NCI-H2227 (cell line): ENCODE measurements at regions not wholly inside any gene's neighbourhood (a gene's known extent, or its start where the extent isn't known, plus 50 kb on each side); places are given as distances from the start of the nearest gene placed in this dataset.
"Not testable (repeated sequence)": the region's sequence is repeated elsewhere in the genome, so short reads cannot be mapped to it uniquely, and the experiment has no call there.

Experiments used
- DNase-seq: peaks from one replicate; lab custom pipeline; 2025; ENCODE audit not compliant: unreplicated experiment; lab: John Stamatoyannopoulos, UW

DNA sequence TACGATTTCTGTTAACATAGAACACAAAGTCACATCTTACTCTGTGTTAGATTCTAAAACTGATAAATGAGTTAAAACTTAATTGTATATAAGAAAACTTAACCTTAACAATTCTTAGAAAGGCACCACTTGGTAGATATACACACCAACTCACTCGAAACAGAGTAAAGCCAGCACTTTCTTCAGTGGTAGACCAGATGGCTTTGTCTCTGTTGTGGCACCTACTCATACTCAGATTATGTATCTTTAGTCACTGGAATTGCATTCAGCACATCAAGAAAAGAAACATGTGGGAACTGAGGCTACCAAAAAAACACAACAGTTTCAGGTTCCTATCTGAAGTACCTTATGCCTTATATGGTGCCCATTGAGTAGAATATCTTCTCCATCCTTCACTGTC, 192.5 kb downstream of the ZNF608 start:
- no peak for DNase-seq

DNA sequence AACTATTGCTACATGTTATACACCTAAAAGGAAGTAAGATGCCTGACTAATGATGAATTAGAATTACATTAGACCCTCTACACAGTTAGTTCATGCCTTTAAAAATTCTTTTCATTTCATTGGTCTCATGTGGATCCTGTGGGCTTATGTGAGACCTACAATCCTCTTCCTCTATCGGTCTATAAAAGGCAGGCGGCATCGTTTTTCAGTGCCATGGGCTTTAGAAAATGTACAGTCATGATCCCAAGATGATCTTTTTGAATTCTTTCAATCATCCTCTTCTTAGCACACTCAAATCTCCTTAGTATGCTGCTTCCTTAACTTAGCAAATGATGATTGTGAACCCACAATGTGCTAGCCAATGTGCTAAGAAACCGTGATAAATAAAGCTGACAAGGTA, 193.9 kb downstream of the ZNF608 start:
- no peak for DNase-seq

DNA sequence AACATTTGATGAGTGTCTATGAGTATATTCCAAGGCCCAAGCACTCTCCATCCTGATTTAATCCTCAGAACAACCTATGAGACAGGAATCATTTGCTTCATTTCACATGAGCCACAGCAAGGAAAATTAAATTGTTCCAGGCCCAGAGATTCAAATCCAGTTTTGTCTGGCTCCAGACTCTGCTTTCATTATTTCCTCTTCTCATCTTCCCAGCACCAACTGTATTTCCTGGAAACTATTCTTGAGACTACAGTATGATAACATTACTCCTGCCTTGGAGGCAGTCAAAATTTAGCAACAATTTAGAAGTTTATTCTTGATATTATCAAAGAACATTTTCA, 194.5 kb downstream of the ZNF608 start:
- no peak for DNase-seq

DNA sequence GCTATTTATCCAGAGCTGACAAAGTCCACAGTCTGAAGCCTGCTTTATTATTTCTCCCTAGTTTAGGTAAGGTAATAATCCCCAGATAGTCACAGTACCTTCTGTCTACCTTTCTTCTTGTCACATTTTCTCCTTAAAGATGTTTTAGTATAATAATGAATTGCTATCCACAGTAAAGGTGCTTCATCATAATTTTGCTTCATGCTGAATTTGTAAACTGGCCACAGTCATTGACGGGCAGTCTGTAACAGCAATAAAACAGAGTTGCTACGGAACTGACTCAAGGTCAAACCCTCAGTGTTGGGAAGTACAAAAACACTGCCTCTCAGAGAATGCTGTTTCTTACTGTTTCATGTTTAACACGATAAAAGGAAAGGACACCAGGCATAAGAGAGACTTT, 195.7 kb downstream of the ZNF608 start:
- no peak for DNase-seq

DNA sequence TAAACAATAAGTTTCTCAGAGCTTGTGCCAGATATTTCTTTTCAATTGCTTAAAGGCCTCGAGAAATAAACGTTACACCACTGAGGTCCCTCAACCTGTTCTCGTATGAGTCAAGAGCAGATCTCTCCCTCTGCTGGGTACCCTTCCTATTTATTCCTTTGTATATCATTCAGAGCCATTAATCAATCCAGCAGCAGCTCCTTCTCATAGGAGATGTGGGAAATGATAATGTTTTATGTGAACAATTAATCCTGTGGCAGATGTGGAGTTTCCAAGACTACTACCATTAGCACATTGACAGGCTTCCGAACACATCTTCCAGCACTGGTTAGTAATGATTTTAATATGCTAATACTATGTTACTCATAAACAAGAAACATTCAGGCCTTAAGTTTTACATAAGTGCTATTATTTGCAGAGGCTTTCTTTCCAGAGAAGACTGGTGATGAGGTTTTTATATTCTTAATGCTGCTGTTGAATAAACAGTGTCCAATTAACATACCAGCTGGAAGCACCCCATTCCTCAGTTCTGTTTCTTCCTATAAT, 196.5 kb downstream of the ZNF608 start:
- DNase-seq: no peak

DNA sequence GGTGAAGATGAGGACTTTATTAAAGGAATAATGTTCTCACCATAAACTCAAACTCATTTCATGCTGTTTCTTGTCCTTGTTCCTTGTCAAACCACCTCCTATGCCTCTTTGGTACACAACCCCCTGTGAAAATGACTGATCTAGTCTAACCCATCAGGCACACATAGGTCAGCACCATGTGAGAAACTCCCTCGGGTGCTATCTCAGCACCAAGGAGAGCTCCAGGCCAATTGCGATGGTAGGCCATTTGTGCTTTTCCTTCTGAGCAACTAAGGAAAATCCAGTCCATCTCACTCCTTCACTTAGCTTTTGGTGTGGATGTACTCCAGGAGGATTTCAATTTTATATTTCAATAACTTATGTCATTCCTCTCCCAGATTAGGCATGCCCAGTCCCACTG, 199.8 kb downstream of the ZNF608 start:
- no peak for DNase-seq

DNA sequence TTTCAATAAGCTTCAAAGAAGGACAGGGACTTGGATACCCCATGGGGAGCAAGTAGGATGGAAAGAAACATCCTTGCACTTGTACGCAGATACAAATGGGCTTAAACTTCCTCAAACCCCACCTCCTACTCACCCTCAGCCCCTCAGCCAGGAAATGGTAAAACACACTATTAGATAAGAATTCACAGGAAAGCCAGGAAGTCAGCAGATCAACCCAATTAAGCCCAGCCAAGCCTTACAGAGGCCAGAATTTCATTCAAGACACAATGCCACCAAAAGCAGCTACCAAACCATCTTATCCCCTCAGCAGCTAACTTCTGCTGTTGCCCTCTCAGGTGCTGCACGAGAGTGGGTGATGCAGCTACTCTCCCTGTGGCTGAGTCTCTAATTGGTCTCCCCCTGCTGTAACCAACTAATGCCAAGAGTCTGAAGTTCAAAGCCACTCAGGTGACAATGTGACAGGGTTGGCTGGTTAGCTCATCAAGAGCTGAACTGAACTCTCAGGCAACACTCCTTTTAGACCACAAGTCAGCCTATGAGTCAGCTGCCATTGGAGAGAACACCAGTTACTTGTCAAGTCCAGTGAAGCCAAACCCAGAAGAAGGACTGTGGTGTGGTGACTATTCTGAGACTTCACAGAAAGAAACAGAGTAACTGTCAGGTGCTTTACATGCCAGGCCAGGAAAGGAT, 201.9 kb downstream of the ZNF608 start:
- no peak for DNase-seq

DNA sequence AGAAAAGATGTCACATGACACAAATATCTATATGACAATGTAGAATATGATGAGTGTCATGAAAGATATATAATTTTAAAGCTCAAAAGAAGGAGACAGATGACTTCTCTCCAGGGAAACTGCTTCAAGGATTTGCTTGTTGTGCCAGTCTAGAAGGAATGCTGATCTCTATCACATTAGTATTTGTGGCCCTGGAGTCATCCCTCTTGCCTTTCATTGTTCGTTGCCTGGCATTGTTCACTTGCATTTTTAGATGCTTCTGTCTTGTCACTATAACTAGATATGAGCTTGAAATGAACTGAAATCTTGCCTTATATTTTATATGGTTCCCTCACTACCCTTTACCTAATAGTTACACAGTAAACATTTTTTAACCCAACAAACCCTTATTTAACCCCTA, 207.5 kb downstream of the ZNF608 start:
- DNase-seq: no peak

DNA sequence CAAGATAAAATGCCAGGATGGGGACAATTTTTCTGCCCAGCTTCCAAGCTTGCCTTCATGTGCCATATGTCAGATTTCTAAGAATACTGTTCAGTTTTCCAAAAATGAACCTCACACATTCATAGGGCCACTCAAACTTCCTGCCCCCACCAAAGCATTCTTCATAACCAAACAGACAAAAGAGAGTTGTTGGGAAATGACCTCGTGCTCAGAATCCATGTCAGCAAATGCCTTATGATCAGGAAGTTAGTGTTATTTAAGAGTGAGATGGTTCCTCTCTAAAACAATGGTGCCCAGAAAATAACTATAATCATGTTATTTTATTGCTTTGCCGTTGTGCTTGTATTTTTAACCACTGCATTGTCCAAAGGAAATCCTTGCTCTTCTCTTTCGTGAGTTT, 208.2 kb downstream of the ZNF608 start:
- no peak for DNase-seq

DNA sequence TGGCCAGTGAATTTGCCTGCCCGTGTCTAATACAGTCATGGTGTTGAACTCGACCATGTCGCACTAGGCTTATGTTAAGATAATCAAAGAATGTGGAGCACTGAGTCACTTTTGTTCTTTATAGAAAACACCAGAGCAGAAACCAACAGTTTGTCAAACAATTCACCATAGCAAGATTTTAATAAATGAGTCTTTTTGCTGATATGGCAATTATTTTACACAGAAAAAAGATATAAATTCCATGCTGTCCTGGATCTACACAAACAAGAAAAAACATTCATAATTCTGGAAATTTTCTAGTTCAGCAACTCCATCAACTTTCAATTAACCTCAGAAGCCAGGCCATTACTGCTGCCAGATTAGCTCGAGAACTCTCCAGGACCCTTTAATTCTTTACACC, 208.9 kb downstream of the ZNF608 start:
- no peak for DNase-seq

DNA sequence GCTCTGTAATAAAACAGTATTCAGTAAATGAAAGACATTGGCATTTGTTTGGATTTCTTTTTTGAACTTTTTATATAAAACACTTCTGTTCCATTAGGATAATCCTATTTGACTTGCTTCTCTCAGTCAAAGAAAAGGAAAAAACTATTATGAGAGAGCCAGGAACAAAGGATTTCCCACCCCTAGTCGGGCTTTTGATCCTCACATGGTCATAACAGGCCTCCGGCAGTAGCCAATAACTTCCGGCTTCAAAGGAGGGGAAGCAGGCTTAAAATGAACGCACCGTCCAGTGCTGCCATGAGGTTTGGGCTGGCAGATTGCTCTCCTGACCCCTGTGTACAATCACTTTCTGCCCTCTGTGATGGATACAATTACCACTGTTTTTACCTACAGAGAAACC, 209.3 kb downstream of the ZNF608 start:
- no peak for DNase-seq

DNA sequence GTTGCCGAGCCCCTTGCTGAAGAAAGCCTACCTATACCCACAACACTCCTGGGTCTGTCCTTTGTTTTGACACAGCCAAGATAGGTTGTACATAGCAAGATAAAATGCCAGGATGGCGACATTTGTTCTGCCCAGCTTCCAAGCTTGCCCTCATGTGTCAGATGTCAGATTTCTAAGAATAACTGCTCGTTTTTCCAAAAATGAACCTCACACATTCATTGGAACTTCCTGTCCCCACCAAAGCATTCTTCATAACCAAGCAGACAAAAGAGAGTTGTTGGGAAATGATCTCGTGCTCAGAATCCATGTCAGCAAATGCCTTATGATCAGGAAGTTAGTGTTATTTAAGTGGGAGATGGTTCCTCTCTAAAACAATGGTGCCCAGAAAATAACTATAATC, 210.1 kb downstream of the ZNF608 start:
- no peak for DNase-seq

DNA sequence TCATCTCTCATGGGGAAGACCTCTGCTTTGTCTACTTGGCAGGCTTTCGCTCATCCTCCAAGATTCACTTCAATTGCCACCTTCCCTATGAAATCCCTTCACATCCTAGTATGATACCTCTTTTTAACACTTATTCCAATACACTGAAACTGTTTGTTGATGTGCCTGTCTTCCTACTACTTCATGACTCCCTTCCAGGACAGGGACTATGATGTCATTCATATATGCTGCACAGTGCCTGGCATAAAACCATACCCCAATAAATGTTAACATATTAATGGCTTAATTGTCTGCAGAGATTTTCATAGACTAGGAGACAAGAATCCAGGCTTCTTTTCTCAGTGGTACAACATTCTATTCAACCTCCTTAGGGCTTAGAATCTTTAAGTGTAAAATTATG, 215.5 kb downstream of the ZNF608 start:
- DNase-seq: no peak

DNA sequence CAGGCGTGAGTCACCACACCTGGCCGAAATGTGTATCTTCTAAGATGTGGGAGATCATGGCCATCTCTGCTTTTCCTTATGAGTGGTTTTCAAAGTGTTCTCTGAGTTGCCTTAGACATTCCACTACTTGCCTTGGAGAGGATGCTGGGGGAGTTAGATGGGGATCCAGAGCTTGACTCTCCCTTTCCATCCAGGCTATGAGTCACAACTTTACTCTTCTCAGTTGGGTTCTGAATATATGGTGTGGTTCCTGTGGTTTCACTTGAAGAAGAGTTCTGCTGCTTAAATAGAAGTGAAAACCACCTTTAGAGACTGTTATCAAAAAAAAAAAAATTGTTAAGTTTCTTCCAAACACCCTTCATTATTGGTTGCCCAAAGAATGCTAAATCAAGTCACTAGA, 217.6 kb downstream of the ZNF608 start:
- no peak for DNase-seq

DNA sequence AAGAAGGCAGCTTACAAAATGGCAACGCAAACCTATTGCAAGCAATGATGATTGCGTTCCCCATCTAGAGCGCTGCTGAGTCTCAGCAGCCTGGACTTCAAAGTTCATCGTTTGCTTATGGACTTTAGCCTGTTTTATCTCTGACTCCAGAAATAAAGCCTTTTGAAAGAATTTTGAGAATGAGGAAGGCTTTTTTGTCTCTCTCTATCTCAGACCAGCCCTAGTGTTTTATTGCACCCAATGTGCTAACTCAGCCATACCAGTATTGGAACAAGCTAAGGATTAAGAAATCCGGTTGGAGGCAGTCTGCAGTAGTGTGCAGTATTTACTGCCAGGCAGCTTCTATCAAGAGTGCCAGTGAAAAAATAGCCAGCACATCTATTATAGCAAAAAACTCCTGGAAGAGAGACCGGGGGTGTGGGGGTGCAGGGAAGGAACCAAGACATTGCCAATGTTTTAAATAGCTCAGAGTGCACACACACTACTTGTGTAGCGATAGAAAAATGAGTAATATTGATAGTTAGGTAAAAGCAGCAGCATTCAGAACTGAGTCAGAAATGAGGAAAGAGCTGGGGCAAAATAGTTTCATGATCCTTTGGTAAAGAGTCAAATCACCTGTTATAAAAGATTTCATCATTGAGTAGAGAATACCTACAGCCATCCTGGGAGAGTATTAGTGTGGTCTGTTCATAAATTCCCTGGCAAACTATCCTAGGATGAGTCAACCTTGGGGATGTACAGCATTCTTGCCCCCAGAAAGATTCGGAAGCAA, 219.0 kb downstream of the ZNF608 start:
- DNase-seq: no peak

DNA sequence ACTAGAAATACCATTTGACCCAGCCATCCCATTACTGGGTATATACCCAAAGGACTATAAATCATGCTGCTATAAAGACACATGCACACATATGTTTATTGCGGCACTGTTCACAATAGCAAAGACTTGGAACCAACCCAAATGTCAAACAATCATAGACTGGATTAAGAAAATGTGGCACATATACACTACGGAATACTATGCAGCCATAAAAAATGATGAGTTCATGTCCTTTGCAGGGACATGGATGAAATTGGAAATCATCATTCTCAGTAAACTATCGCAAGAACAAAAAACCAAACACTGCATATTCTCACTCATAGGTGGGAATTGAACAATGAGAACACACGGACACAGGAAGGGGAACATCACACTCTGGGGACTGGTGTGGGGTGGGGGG, 220.4 kb downstream of the ZNF608 start:
- not testable (repeated sequence) for DNase-seq

DNA sequence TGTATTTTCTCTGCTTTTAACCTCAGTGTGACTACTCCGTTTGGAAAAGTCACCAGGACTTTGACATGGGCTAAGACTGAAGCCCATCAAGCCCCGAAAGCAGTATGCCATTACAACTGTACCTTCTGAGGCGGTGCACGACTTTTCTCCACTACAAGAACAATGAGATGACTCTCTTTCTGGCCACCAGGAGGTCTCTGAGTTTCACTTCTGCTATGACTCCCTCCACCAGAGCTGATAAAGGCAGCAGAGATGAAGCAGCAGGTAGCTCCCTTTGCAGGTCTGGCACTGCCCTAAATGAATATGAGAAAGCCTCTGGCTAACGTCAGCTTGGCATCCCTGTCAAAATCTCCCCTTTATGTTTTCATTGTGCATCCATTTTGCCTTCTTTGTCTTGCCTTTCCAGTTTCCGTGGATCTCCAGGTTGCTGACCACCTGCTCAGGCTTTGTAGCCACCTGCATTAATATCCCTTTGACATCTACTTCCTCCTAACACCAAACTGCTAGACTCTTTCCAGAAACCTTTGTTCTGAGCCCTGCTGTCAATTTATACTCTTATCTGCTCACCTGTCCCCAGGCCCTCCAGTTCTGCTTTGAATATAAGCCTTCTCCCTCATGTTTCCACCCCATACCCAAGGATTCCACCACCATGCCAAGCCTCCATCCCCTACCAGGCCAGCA, 221.7 kb downstream of the ZNF608 start:
- no peak for DNase-seq

DNA sequence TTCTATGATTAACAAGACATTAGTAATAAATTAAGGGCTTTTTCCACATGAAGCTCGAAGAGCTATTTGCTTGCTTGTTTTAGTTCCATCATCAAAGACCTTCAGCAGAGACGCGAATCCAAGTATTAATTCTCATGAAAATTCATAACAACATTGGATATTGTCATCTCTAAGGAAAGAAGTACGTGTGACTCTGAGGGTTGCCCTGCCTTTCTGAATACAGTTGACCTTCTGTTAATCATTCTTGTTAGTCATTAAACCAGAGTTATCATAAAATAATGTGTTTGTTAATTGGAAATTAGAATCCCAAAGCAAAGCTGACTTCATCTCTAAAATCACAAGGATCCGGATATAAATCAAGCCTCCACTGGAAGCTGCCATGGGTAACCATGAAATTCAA, 222.5 kb downstream of the ZNF608 start:
- no peak for DNase-seq

DNA sequence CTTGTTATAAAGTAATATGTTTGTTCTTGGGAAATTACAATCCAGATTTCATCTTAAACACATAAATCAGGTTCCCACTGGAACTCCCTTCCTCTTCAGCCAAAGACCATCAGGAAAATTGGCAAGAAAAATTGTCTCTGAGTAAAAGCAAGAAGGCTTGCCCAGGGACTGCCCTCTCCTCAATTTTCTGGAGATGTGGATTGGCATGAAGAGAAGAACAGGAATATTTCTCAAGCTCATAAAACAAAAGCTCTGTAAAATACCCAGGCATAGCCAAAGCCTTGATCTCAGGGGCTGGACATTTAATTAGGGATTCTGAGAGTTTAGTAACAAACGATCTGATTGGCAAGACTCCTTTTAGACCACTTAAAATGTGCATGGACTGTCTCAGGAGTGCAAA, 223.4 kb downstream of the ZNF608 start:
- DNase-seq: no peak

DNA sequence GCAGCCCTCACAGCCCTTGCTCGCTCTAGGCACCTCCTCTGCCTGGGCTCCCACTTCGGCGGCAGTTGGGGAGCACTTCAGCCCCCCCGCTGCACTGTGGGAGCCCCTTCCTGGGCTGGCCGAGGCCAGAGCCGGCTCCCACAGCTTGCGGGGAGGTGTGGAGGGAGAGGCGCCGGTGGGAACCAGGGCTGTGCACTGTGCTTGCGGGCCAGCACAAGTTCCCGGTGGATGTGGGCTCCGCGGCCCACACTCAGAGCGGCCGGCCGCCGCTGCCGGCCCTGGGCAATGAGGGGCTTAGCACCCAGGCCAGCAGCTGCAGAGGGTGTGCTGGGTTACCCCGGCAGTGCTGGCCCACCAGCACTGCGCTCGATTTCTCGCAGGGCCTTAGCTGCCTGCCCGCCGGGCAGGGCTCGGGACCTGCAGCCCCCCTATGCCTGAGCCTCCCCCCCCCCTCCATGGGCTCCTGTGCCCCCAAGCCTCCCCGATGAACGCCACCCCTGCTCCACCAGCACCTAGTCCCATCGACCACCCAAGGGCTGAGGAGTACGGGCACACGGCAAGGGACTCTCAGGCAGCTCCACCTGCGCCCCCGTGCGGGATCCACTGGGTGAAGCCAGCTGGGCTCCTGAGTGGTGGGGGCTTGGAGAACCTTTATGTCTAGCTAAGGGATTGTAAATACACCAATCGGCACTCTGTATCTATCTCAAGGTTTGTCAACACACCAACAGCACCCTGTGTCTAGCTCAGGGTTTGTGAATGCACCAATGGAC, 224.8 kb downstream of the ZNF608 start:
- DNase-seq: no peak

DNA sequence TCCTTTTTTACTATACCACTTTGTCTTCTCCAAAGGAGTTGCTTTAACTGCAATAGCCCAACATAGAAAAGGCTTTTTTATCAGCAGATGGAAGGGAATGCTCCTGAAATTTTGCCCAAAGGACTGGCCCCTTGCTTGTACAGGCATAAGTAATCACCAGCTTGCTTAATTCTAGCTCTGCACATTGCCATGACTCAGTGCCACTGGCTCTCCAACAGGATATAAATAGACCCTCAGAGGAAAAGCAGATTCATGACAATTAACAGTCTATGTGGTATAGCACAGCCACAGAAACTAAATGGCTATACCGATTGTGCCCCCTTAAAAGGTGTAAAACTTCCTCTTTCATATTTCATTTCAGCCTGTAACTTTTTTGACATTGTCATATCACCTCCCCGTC, 227.0 kb downstream of the ZNF608 start:
- DNase-seq: no peak
